Lung microvascular endothelial cell (primary cell): ENCODE measurements at regions not wholly inside any gene's neighbourhood (a gene's known extent, or its start where the extent isn't known, plus 50 kb on each side); places are given as distances from the start of the nearest gene placed in this dataset.
"Not testable (repeated sequence)": the region's sequence is repeated elsewhere in the genome, so short reads cannot be mapped to it uniquely, and the experiment has no call there.

Experiments
- DNase-seq, 2 donors: peaks; one replicate each; pipeline versions ENCODE4 v3.0.0 to v3.0.0-alpha.2; 2010; ENCODE audit warnings: low read depth in 2 of 2

DNA sequence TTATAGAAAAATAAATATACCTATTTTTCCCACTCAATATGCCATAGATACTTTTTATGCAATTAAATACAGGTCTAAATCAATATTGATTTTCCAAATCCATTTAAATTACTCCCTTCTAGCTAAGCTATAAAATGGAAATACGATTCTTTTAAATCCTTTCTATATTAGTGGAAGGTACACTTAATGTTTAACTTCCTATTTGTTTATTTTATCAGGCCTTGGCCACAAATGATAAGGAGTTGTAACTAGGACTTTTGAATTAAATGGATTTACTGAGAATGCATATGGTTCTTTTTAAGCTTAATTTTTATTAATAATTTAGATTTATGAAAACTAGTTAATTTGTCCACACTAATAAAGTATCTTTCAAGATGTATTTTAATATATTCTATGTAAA is 517.0 kb upstream of the CHD1 start:
- DNase-seq: no peak

GRCh38 chr5:99441235-99441634 is 512.4 kb upstream of the CHD1 start:
- DNase-seq: no peak

- no peak for DNase-seq
Measured at GRCh38 chr5:99438619-99439018, 509.8 kb upstream of the CHD1 start.

DNA sequence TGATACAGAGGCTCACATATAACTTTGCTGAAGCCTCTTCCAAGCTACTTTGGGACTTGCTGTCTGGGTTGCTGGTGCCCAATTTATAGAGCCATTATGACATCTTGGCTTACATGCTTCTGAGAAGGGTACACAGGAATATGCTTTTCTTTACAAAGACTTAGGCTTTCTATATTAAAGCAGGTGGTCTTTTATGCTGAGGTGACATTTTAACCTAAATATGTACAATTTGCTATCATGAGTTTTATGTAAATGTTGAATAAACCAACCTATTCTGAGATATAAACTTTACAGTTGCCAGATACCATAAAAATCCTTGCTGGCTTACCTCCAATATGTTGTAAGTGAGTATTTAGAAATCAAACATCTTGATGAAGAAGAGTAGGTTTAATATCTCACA is 509.2 kb upstream of the CHD1 start:
- DNase-seq: no peak

GRCh38 chr5:99423396-99423795 is 494.6 kb upstream of the CHD1 start:
- DNase-seq: not testable (repeated sequence)

DNA sequence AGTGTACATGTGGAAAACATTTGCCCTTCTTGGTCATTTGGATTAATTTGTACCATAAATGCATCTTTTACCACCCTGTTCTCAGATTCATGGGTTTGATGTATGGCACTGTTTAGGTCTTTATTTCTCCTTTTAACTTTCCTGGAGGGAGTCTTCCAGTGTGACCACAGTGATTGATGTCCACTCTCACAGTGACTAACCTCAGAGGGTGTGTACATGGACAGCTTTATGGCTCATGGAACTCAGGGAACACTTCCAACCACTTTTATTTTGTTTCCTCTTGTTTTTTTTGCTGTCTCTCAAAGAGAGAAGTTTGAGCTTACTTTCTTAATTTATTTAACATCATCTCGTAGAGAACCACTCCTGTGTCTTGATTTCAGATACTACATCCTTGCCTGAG is 489.8 kb upstream of the CHD1 start:
- DNase-seq: not testable (repeated sequence)

- not testable (repeated sequence) for DNase-seq
Measured at GRCh38 chr5:99410386-99410785, 481.6 kb upstream of the CHD1 start.

DNA sequence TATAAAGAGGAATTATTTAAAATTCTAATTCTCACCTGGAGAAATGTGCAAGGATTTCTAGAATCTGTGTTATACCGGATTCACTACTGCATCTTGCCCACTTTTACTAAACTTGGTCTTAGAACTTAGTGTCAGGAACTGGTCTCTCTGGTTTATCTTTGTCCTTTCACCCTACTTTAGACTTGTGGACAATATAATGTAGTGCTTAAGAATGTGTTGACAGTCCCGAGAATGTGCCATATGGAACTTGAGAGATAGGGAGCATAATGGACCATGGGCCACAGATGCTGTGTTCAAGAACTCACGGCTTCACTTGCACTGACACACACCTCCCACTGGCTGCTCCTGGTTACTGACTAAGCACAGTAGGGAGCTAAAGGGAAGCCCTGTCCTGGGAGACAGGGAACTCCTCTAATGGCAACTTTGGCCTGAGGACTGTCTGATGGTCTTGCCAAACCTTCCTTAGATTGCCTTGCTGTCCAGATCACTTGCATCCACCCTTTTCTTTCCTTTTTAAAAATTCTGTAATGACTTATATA is 476.0 kb upstream of the CHD1 start:
- not testable (repeated sequence) for DNase-seq

- not testable (repeated sequence) for DNase-seq
Measured at GRCh38 chr5:99400571-99400970, 471.8 kb upstream of the CHD1 start.

DNA sequence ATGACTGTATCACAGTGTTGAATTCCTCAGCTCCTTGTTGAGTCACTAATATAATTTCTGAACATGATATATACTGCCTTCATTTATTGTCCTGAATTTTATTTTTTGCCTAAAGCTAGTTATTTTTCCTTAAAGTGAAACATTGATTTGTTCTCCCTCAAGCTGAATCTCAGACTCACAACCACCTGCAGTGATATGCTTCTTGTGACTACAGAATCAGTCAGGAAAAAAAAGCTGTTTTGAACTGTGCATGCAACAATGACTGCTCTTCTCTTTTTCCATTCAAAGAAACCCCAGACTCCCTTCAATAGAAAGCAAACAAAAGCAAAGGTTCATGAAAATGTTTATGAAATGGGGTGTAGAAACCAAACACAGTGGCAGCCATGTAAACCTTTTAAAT is 470.2 kb upstream of the CHD1 start:
- DNase-seq: no peak

DNA sequence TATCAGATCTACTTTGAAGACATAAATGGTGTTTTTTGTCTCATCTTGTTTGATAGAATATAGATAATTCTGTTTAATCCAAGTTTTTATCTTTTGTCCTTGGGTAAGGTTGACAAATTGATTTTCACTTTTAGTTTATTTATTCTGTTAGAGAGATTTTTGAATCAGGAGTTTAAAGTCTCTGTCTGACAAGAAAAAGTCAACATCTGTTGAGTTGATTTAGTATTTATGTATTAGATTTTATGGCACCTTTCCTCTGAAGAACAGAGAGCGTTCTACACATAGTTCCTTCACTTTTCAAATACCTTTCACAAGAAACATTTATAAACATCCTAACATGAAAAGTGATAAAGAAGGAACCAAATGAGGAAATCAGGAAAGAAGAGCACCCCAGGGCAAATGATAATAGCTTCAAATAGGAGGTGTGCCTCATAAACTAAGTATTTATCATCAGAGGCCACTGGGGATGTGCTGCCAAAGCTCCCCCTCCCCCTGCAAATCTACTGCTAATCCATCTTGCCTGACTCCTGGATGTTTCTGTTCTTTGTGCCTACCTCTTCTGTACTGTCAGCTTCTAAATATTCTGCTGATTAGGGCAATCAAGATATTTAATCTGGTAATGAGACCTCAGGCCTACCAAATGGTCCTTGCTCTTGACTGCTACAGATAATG is 457.7 kb upstream of the CHD1 start:
- DNase-seq: no peak

DNA sequence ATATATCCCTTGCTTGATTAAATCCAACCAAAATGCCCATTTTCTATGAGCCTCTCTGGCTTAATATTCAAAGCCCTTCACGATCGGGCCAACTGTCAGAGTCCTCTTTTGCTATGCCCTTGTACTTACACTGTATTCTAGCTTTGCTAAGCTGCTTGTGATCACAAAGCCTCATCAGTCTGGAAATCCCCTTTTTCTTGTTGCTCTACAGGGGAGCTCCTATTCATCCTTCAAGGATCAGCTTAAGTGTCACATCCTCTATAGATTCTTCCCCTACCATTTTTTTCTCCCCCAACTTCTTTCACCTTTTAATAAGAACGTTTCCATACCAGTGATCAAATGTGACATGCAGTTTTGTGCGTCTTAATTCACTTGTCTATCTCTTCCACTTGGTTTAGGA is 450.4 kb upstream of the CHD1 start:
- DNase-seq: no peak

DNA sequence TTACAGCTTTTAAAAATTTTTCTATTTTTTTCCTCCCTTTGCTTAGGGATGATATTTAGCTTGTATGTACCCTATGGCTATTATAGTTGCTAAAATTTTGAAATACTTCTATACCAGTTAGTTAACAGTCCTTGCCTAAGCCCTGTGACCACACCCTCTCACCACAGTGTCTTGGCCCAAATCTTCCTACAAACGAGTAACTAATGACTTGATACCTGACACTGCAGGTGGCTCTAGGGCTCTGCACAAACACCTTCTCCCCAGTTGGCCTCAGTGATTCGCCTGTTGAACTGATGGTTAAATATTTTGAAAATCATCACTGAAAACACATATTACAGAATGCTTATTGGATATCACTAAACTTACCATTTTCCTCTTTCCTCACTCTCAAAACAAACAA is 449.6 kb upstream of the CHD1 start:
- no peak for DNase-seq

DNA sequence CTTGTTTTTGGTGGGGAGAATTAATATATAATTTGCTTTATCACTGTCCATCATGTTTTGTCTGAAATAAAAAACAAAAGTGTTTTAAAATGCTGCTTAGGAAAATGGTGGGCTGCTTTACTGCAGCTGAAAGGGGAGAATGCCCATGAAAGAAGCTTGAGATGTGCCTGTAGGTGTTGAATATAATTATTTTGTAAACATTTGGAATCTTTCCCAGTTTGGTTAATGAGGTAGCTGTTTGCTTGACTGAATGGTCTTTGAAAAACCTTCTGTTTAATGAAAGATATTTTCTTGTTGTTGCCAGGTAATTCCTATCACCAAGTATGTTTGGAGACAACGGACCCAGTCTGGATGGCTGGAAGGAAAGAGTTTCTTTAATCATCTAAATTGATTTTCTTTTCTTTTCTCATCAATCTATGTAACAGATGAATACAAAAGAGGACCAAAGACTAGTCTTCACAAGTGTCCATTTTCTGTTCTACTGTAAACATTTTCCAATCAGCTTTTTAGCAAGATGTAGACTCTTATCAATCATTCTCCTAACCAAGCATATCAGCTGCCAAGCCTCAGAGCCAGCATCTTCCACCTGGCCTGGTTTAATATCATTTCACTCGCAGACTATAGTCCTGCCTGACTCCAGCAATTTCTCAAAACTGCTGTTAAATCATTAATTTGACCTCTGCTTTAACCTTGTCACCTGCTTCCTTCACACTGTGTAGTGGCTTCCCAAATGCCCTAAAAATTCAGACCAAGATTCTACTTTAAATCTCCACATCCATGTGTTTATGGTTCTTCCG is 441.2 kb upstream of the CHD1 start:
- no peak for DNase-seq

DNA sequence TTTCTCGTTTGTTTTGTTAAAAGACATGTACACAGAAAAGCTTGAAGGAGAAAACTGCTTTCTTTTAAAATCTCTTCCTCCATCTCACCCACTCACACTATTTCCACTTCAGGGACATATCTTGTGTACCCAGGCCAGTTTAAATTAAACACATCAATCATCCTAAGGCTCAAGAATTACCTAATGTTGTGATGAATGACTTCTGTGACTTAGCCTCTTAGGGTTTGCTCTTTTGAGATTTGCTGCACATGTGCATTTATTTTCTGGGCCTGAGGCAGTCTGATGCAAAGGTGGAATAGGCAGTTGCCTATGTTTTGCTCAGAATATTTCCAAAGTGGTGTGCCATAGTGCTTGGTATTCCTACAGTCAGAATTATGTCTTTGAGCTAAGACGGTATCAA is 439.9 kb upstream of the CHD1 start:
- no peak for DNase-seq

GRCh38 chr5:99355881-99356280 is 427.1 kb upstream of the CHD1 start:
- DNase-seq: no peak

- no peak for DNase-seq
Measured at GRCh38 chr5:99349787-99350186, 421.0 kb upstream of the CHD1 start.

DNA sequence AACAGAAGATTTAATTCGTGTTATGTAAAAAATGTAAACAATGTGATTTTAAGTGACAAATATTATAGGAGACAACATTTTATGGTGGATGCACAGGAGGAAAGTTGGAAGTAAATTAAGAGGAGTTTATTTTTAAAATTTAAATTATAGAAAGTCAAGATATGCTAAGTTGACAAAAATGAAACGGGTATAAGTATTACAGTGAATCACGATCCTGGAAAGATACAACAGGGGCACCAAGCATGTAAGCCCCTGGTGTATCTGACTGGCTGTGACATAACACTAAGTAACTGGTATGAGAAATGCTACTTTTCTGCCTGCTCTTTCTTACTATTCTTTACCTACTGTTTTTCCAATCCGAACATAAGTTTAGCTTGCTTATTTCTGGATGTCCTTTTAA is 419.8 kb upstream of the CHD1 start:
- DNase-seq: no peak

DNA sequence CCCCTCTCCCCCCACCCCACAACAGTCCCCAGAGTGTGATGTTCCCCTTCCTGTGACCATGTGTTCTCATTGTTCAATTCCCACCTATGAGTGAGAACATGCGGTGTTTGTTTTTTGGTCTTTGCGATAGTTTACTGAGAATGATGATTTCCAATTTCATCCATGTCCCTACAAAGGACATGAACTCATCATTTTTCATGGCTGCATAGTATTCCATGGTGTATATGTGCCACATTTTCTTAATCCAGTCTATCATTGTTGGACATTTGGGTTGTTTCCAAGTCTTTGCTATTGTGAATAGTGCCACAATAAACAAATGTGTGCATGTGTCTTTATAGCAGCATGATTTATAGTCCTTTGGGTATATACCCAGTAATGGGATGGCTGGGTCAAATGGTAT is 411.0 kb upstream of the CHD1 start:
- not testable (repeated sequence) for DNase-seq

GRCh38 chr5:99334936-99335335 is 406.1 kb upstream of the CHD1 start:
- DNase-seq: no peak

DNA sequence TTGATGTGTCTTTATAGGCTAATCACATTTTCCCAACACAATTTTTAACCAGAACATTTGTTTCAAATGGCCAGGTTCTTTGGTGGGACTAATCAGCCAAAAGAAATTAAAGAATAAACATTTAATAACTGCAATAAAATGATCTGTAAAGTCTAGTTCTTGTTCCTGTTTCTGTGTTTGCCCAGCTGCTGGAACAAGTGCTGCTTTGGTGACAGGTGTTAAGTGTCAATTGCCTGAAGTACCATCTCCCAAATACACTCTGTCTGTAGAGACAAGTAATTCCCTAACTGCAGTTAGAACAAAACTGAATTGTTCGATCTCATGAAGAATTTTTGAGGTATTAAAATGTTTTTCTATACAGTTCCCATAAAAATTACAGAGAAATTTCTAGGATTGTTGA is 402.3 kb upstream of the CHD1 start:
- no peak for DNase-seq

GRCh38 chr5:99320436-99320835 is 391.6 kb upstream of the CHD1 start:
- no peak for DNase-seq

DNA sequence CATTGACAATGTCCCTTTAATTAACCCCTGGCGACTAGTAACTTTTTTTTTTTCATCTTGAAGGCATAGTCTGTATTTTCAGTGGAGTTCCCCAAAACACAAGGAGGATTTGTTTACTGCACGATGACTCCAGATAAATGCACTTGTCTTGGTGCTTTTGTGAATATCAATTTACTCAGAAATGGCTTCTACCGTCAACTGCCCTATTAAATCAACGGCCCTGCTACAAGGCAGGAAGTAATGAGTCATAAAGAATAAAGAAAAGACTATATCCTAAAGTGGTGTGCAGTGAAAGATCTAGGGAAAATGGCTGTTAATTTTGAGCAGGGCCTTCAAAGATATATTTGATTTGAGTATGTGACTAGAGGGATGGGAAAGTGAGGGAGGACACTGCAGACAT is 388.3 kb upstream of the CHD1 start:
- DNase-seq: no peak
